Stimulated activated CD4-positive, alpha-beta T cell treated with anti-CD3 and anti-CD28 coated beads, TNF-alpha, amount 100 ng/mL, for 24 hours (primary cell): ENCODE measurements at regions not wholly inside any gene's neighbourhood (a gene's known extent, or its start where the extent isn't known, plus 50 kb on each side); places are given as distances from the start of the nearest gene placed in this dataset.

Experiments
- DNase-seq, 3 experiments: peaks; one replicate each; pipeline ENCODE4 v3.0.0-alpha.2; 2020; ENCODE audit warnings: low read depth in 3 of 3

DNA sequence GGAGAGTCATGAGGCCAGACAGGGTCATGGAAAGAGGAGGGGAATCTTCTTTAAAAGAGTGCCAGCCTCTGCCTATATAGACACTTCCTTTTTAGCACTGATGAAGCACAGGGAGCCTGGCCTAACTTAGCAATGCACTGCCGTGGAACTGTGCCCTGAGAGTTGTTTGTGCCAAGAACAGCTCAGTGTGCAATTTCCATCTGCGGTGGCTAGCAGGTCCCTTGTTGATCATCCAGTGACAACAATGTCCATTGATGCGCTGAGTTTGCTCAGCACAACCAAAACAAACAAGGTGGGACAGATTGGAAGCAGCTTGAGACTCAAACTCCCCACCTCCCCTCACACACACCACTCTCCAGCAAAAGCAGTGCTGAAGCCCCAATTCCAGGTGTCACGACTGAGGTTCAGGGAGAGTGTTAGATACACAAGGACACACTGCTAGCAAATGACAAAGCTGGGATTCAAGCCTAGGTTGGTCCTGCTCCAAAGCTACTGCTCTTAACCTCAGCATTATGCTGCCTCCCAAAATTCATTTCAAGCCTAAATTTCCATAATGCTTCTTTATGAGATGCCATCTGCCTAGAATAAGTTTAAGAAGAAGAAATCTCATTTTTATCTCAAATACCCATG, 316.6 kb upstream of the UBE2E2 start:
- DNase-seq: no peak

DNA sequence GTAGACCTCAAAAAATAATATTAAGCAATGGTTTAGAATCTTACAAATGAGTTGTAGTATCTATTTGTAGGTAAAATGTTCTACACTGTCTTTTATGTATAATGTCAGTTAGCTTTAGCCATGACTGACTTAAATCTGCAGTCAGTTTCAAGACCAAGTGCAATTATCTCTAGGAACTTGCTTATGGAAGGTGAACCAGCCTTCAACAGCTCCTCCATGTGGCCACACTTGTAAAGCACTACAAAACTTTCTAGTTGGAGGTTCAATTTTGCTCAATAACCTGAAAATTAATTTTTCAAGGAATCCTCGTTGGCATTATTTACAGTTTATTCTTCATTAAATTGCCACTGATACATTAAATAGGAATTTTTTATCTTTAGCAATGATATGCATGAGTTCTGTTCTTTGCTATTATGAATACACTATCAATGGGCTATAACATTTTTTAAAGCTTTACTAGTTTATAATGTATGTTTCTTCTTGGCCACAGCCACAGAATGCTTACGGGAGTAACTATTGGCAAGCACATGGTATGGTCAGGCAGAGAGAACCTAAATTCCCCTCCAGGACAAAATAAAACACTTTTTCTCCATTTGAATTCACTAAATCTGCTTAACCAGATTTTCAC, 315.3 kb upstream of the UBE2E2 start:
- no peak for DNase-seq

DNA sequence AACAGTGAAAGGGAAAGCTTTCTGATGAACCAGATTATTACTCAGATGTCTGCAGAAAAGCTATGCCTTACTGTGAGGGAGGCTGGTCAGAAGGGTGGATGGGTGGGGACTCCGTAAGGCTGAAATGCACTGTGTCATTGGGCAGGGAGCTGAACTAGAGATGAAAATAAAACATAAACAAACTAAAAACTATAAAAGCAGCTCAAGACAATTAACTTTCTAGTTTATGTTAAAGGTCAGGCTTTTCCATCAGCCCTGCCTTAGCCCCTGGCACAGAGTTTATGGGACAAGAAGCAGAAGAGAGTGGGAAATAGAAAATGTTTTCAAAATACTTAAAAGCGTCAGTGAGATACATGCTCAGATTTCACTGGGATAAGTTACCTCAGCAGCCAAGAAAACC, 310.0 kb upstream of the UBE2E2 start:
- no peak for DNase-seq

DNA sequence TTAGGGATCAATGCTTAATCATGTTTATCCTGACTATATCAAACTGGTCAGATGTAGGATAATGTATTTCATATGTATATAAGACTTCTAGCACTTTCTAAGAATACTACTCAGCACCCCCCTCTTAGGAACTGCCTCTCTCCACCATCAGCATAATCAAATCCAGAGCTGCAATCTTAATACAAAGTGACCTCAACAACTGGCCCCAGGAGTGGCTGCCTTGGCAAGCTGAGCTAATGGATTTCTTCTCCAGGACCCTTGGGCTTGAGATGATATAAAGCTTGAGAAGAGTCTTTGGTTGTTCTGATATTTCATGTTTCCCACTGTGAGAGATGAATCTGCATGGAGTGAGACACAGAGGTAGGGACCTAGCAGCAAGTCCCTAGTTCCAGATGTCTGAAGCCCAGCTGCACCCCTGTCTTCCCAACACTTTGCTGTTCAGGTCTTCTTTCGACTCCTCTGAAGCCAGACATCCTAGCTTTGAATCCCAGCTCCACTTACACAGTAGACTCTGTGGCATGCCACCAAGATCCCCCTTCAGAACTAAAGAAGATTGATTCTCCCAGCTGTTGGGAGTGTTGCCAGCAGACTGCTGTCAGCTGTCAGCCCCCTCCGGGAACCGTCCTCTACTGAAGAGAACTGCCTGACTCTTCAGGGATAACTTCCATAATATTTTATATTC, 309.3 kb upstream of the UBE2E2 start:
- no peak for DNase-seq

DNA sequence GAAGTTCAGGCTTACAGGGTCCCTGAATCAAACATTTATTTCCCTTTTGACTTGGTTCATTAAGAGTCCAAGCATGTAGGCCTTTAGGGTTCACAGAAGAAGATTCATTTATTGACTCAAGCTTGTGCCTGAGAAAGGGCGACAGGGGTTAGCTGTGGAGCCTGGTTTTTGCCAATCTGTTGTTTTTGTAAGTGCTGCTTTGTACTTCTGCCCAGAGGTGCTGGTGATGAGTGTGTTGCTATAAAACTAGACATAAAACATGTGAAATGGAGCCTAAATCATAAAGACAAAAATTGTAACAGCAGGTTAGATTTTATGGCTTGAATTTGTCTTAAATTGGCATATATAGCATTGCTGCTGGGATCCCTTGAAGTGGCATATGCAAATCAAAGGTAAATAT, 308.3 kb upstream of the UBE2E2 start:
- no peak for DNase-seq

DNA sequence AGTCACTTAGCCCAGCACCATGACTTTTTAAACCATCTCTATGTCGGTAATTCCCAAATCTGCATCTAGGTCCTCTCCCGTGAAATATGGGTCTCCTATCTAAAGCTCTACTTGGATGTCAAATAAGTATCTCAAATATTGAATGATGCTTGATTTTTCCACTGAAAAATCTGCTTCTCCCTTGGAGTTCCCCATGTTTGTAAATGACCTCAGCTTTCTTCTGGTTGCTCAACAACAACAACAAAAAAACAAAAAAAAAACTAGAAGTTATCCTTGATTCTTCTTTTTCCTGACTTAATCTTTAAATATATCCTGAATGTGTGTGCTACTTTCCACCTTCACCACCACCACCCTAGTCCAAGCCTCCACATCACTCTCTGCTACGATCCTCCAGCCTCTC, 307.5 kb upstream of the UBE2E2 start:
- no peak for DNase-seq

DNA sequence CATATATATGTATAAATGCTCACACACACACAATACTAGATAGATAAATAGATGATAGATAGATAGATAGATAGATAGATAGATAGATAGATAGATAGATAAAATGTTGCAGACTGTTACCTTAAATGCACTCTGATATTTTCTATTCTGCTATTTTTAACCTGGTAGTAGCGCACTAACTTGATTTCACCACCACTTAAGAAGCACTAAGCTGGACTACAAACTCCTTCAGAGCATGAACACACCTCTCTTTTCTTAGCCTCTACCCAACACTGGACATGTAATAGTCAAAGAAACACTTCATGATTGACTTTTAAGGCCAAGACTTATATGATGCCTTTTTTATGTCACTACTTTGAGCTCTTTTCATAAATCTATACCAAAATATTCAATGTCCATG, 304.6 kb upstream of the UBE2E2 start:
- no peak for DNase-seq

DNA sequence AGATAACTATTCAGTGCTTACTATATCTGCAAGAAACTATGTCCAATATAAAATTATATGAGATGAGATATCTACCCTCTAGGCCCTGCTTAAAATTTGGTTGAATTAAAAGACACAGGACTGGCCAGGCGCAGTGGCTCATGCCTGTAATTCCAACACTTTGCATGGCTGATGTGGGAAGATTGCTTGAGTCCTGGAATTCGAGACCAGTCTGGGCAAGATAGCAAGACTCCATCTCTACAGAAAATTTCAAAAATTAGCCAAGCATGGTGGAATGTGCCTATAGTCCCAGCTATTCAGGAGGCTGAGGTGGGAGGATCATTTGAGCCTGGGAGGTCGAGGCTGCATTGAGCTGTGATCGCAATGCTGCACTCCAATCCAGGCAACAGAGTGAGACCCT, 303.7 kb upstream of the UBE2E2 start:
- no peak for DNase-seq

DNA sequence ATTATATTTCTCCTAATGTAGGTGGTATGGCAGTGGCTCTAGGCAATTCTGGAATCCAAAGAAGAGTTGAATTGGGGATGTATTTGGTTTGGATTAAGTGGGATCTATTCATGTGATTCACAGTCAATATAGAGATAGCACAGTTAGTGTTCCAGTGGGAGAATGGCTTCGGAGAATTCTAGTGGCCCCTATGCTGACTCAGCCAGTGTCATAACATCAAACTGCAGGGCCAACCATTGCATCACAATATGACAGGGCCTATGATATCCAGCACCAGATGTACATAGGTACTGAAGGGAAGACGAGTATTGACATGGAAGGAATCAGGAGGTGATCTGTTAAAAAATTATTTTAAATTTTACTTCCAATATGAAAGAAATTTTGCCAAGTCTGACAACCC, 302.8 kb upstream of the UBE2E2 start:
- no peak for DNase-seq

DNA sequence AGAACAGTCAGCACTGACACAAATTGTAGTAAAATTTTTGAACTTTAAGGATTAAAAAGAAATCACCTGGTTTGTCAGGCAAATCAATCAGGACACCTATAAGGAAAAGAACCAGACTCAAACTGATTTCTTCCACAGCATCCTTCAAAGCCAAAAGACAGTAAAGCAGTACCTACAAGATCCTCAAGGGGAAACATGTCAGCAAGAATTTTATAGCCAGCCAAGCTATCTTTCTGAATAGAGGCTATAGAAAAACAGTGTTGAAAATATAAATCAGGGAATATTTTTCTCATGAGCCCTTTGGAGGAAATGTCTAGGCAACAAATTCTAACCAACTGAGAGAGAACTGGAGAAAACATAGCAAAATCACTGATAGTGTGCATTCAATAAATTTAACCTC, 301.4 kb upstream of the UBE2E2 start:
- DNase-seq: no peak

DNA sequence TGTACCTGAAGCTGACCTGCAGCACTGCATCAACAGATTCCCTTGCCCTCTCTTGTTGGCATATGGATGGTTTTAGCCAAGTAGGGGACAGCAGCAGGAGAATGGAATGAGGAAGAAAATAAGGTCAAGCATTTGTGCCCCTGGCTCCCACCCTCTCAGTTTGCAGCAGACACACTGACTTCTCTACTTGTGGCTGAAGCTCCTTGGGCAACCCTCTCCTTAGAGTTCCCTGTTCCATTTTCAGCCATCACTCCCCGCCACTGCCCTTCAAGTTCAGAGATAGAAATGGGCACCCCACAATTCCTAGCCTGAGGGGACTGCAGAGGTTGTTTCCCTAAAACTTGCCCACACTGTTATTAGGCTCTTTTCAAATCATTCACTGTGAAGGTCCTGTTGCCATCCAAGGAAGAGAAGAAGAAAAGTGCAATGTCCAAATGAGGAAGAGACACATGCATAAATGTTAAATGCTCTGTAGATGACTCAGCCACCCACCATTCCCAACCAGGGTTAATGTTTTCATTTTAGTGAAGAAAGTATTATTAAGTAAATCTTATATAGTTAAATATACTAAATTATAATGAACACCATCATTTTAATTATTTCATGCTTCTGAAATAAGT, 295.9 kb upstream of the UBE2E2 start:
- no peak for DNase-seq

DNA sequence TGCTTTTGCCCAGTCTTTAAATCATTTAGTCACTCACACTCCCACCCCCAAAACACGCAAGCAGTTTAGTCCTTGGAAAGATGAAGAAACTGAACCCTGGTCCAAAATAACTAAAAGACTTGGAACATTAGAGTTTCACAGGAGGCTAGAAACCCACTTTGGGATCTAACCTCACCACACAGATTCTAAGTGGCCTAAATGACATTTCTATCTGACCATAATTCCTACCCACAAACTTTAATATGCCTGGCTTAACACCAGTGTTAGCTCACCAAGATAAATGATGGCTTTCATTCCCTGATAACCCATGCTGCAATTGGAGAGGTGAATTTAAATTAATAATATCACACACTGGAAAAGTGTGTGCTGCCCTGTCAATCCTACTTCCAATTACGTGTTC, 295.3 kb upstream of the UBE2E2 start:
- no peak for DNase-seq

DNA sequence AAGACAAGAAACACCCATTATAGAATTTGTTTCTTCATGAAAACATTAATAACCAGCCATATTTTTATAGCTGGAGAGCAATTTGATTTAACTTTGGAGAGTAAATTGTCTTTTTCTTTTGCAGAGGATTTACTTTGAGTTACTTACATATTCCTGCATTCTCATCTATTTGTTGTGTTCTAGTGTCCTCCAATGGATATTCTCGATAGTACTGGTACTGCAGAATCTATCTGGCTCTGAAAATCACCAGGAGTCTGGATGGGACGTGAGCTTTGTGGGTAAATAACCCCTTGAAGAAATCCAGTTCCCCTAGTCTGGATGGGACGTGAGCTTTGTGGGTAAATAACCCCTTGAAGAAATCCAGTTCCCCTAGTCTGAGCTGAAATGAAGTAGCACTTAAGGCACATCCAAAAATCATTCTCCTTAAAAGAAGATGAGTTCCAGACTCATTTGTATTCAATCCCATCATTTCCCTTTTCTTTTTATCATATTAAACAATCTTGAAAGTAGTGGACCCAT, 294.1 kb upstream of the UBE2E2 start:
- DNase-seq: no peak

DNA sequence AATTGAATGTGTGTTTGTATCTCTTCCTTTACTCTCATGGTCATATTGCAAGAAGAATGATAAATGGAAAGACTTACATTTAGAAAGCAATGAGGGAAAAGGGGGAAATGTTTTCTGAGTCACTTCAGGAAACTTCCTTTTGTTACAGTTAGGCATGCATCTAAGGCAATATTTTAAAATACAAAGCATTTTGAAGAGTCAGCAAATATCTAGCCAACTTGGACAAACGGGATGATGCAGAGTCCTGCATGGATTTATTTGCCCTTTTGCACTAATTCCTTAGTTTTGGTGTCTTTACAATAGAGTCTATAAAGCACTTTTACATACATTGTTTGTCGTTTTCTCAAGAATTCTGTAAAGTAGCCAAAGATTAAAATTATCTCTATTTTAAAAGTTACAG, 286.2 kb upstream of the UBE2E2 start:
- no peak for DNase-seq

DNA sequence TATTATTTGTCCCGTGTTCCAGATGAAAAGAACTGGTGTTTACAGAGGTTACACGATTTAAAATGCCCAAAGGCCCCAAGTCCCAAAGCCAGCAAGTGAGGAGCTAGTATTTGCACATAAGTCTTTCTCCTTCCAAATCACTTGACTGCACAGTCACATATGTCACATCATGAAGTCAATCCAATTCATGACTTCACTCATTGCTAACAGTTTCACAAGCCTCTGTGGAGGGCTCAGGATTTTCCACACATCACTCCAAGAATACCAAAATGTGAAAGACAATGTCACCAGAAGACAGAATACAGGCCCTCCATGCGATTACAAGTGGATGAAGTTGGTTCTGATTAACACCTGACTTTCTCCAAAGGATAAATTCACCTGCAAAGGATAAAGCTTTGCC, 283.1 kb upstream of the UBE2E2 start:
- DNase-seq: no peak

DNA sequence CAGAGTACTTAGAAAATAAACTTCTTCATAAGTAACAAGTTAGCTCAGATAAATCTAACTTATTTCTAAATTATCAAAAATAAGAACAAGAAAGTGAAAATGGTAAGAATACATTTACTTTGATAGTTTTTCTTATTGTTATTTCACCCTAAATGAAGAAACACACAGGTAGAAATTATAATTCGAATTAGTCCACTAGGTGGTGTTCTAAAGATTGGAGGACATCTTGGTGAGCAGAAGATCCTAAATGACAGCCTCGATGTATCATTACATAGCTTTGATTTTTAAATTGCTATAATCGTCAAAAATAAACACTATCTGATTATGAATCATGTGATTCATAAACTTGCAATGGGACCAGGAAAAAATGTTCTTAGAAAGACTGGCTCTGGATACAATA, 280.8 kb upstream of the UBE2E2 start:
- DNase-seq: no peak

DNA sequence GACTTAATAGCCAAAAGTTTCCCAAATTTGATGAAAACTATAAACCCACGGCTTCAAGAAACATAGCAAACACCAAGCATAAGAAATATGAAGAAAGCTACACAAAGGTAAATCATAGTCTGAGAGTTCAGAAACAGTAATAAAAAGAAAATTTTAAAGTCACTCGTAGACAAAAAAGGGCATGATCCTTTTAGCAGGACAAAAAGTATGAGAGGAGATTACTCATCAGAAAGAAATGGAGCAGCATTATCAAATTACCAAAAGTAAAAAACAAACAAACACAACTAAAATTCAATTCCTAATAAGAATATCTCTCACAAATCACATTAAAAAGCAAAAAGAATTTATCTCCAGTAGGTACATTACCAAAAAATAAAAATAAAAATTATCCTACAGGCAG, 279.4 kb upstream of the UBE2E2 start:
- no peak for DNase-seq

DNA sequence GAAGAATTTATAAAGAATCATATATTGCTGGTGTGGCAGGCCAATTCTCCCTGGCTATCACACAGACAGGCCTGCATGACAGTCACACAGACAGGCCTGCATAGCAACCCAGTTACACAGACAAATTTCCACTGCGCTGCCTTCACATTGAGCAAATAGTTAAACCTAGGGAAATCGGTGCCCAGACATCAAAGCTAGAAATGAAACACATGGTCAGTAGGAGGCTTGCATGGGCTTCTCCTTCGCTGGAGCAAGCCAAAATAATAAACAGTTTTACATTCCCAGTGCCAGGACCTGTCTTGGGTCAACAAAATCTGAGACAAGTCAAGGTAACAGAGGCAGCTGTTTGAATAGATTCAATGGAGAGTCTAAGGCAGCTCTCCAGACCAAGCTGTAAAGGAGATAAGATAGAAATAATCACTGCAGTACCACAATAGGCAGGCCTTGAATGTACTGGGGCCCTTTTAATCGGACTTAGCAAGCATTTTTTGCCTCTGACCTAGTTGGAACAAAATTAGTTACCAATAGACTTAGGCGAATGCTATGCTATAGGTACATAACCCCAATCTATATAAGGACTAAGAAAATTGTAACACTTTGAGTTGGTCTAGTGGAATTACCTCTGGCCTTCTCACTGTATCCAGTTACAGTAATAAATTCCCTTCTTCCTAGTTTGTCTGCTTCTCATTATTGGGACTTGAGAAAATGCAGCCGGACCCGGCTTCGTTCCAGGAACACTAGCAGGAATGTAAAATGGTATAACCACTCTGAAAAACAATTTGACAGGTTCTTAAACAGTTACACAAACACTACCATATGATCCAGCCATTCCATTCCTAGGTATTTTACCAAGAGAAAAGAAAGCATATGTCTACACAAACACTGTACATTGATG, 274.7 kb upstream of the UBE2E2 start:
- DNase-seq: no peak

DNA sequence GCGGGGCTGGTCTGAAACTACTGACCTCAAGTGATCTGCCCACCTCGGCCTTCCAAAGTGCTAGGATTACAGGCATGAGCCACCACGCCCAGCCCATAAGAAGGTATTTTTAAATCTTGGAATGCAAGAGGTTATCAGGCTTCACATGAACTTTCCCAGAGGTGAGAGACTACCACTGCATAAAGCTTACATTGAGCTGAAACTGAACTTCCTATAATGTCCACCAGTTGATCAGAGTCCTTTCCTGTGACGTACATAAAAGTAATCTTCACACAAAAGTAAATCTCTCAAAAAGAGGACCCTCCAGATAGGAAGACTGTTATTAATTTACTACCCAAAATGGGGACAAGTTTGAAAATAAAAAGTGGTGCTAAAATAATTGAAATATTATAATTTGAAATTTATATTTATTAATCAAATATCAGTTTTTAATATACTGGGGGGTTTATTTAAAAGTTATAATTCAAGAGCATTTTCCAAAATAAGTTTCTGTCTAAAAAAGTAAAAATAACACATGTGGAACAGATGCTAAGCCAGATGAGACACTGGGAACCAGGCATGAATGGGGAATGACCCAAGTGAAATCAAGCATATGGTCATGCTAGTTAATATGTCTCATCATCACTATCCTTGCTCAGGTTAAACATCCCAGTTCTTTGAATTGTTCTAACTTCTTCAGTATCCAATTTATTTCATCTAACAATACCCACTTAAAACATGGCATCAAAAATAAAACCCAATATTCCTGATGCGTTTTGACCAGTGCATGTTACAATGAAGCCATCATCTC, 269.9 kb upstream of the UBE2E2 start:
- no peak for DNase-seq

DNA sequence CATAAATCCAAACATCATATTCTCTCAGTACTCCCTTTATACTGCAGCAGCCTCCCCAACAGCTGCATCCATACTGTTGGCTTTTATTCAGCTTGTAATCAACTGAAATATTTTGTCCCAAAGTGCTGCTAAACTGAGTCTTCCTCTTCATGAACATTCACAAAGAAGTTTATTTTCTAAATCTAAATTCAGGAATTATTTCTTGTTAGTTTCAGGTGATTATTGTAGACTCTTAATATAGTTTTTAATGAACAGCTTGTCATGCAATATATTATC, 269.3 kb upstream of the UBE2E2 start:
- no peak for DNase-seq

DNA sequence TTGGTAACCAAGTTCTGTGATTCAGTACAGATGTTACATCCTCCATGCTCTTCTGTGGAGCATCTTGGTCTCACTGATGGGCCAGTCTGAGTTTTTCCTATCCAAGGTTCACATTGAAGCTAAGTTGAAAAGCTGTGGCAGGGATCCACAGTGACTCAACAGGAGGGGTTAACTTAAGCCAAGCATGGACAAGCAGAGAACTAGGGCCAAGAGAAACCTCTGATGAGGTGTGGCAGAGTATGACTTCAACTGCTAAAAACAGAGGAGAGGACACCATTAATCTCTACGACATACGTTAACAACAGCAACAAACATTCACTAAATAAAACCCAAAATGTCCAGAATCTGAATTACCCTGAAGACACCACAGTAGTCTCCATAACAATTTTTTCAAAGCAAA, 268.1 kb upstream of the UBE2E2 start:
- DNase-seq: no peak
